IMR-90 (cell line): ENCODE measurements at regions not wholly inside any gene's neighbourhood (a gene's known extent, or its start where the extent isn't known, plus 50 kb on each side); places are given as distances from the start of the nearest gene placed in this dataset.

ENCODE experiments used
- ATAC-seq: fragments of 200-7000 bp; cut with Tn5 transposase; 2 replicates; pipeline ENCODE4 v1.9.1; 2020; ENCODE audit warnings: low read depth, mild to moderate bottlenecking, moderate library complexity
- BruUV-seq: library from RNA; stranded (reverse); fragments of 400-500 nt; replicated peaks from 2 replicates; lab custom pipeline; 2021; lab: Mats Ljungman, UMichigan
- CTCF ChIA-PET: fragments of 300-600 bp; formaldehyde crosslinking; extraction: SDS; loops from one replicate; lab custom pipeline; 2021; ENCODE audit warnings: antibody characterized with exemption; lab: Yijun Ruan, JAX
- POLR2A ChIA-PET: fragments of 300-600 bp; sonication (Branson Sonifier 250); formaldehyde crosslinking; loops from one replicate; lab custom pipeline; 2022; ENCODE audit warnings: antibody characterized with exemption; ENCODE audit not compliant: unreplicated experiment; lab: Charles Lee
- DNase-seq: peaks from one replicate; pipeline ENCODE4 v3.0.0; 2013
- H2AFZ ChIP-seq: replicated peaks from 2 replicates; pipeline ENCODE3; 2013; ENCODE audit warnings: low read length, mild to moderate bottlenecking; ENCODE audit not compliant: poor library complexity
- H2AK5ac ChIP-seq: 2 replicates; pipeline ENCODE4 v1.6.1; 2013; ENCODE audit warnings: low read depth, low read length, inconsistent platforms
- H2AK9ac ChIP-seq: replicated peaks from 2 replicates; pipeline ENCODE3; 2013; ENCODE audit warnings: mild to moderate bottlenecking, low read depth, low read length, moderate library complexity; ENCODE audit not compliant: poor library complexity
- H2BK120ac ChIP-seq: 2 replicates; pipeline ENCODE4 v1.6.1; 2013; ENCODE audit warnings: low read depth, low read length, inconsistent platforms
- H2BK15ac ChIP-seq: 3 replicates; pipeline ENCODE4 v1.6.1; 2013; ENCODE audit warnings: low read depth, low read length, inconsistent platforms
- H2BK20ac ChIP-seq: 2 replicates; pipeline ENCODE4 v1.6.1; 2013; ENCODE audit warnings: low read depth, mild to moderate bottlenecking, inconsistent platforms, low read length, moderate library complexity
- H2BK5ac ChIP-seq: 2 replicates; pipeline ENCODE4 v1.6.1; 2013; ENCODE audit warnings: mild to moderate bottlenecking, low read depth, low read length, inconsistent platforms; ENCODE audit not compliant: poor library complexity, severe bottlenecking
- H3K14ac ChIP-seq: replicated peaks from 2 replicates; pipeline ENCODE4 v1.6.1; 2013; ENCODE audit warnings: low read depth, low read length, inconsistent platforms
- H3K18ac ChIP-seq: 2 replicates; pipeline ENCODE4 v1.6.1; 2013; ENCODE audit warnings: low read depth, low read length, control low read depth
- H3K23ac ChIP-seq: 2 replicates; pipeline ENCODE4 v1.6.1; 2013; ENCODE audit warnings: low read depth, low read length, inconsistent platforms
- H3K27ac ChIP-seq: 2 replicates; pipeline ENCODE4 v1.5.1; 2013; ENCODE audit warnings: mild to moderate bottlenecking, control low read depth, low read length; ENCODE audit not compliant: insufficient read depth
- H3K27me3 ChIP-seq: 2 replicates; pipeline ENCODE4 v1.6.1; 2013; ENCODE audit warnings: low read length; ENCODE audit not compliant: control insufficient read depth, insufficient read depth
- H3K36me3 ChIP-seq: 2 replicates; pipeline ENCODE4 v1.6.1; 2013; ENCODE audit warnings: low read length, mixed read lengths; ENCODE audit not compliant: control insufficient read depth, insufficient read depth
- H3K4ac ChIP-seq: 2 replicates; pipeline ENCODE4 v1.6.1; 2013; ENCODE audit warnings: low read depth, low read length, inconsistent platforms
- H3K4me1 ChIP-seq: 2 replicates; pipeline ENCODE4 v1.6.1; 2013; ENCODE audit warnings: low read length, mixed read lengths; ENCODE audit not compliant: control insufficient read depth, insufficient read depth
- H3K4me2 ChIP-seq: 2 replicates; pipeline ENCODE4 v1.6.1; 2013; ENCODE audit warnings: low read depth, mild to moderate bottlenecking, control low read depth, low read length, moderate library complexity
- H3K4me3 ChIP-seq: 2 replicates; pipeline ENCODE4 v1.5.1; 2013; ENCODE audit warnings: low read depth, mild to moderate bottlenecking, control low read depth, low read length, moderate library complexity; ENCODE audit not compliant: insufficient read depth
- H3K56ac ChIP-seq: 2 replicates; pipeline ENCODE4 v1.6.1; 2013; ENCODE audit warnings: low read length, inconsistent platforms; ENCODE audit not compliant: insufficient read depth; ENCODE audit errors: extremely low read depth
- H3K79me1 ChIP-seq, 2 experiments: 2 replicates each; pipeline ENCODE4 v1.6.1; 2013; ENCODE audit warnings: low read length in 2 of 2, inconsistent platforms in 1 of 2, low read depth in 1 of 2
- H3K9ac ChIP-seq: 2 replicates; pipeline ENCODE4 v1.6.1; 2013; ENCODE audit warnings: low read depth, low read length, control low read depth
- H3K9me1 ChIP-seq: 2 replicates; pipeline ENCODE4 v1.6.1; 2013; ENCODE audit warnings: low read length, inconsistent platforms; ENCODE audit not compliant: insufficient read depth
- H3K9me3 ChIP-seq: 2 replicates; pipeline ENCODE4 v1.6.1; 2013; ENCODE audit warnings: low read length; ENCODE audit not compliant: control insufficient read depth, insufficient read depth
- H4K20me1 ChIP-seq: 2 replicates; pipeline ENCODE4 v1.6.1; 2013; ENCODE audit warnings: low read length, inconsistent platforms; ENCODE audit not compliant: insufficient read depth
- H4K5ac ChIP-seq: 2 replicates; pipeline ENCODE4 v1.6.1; 2013; ENCODE audit warnings: mild to moderate bottlenecking, low read depth, low read length, control low read depth
- H4K8ac ChIP-seq, 2 experiments: 2 replicates each; pipeline ENCODE4 v1.6.1; 2013; ENCODE audit warnings: low read depth in 2 of 2, low read length in 2 of 2, control low read depth in 1 of 2, inconsistent platforms in 1 of 2
- H4K91ac ChIP-seq: 2 replicates; pipeline ENCODE4 v1.6.1; 2013; ENCODE audit warnings: low read depth, low read length, inconsistent platforms; ENCODE audit not compliant: insufficient read depth
- BHLHE40 ChIP-seq: fragments of 150-350 bp; IDR thresholded peaks from 2 replicates; pipeline ENCODE4 v1.6.1; 2016; ENCODE audit warnings: mild to moderate bottlenecking, low read depth, low read length
- CEBPB ChIP-seq: IDR thresholded peaks from 2 replicates; pipeline ENCODE4 v1.6.1; 2012; ENCODE audit warnings: low read depth, low read length, improper control_type of control experiment
- CHD1 ChIP-seq: IDR thresholded peaks from 2 replicates; pipeline ENCODE4 v1.6.1; 2012; ENCODE audit warnings: low read depth, low read length, improper control_type of control experiment
- FOS ChIP-seq: fragments of 150-350 bp; IDR thresholded peaks from 2 replicates; pipeline ENCODE4 v1.6.1; 2016; ENCODE audit warnings: low read depth, low read length
- MAFK ChIP-seq: IDR thresholded peaks from 2 replicates; pipeline ENCODE4 v1.6.1; 2012; ENCODE audit warnings: low read depth, low read length, improper control_type of control experiment
- MAZ ChIP-seq: IDR thresholded peaks from 2 replicates; pipeline ENCODE4 v1.6.1; 2012; ENCODE audit warnings: low read depth, mild to moderate bottlenecking, low read length, improper control_type of control experiment, moderate library complexity, borderline replicate concordance
- MXI1 ChIP-seq: IDR thresholded peaks from 2 replicates; pipeline ENCODE4 v1.6.1; 2012; ENCODE audit warnings: low read depth, mild to moderate bottlenecking, low read length, moderate library complexity, borderline replicate concordance
- NFE2L2 ChIP-seq: fragments of 150-350 bp; IDR thresholded peaks from 2 replicates; pipeline ENCODE4 v1.6.1; 2016; ENCODE audit warnings: low read depth, mild to moderate bottlenecking, low read length
- POLR2A ChIP-seq: IDR thresholded peaks from 2 replicates; pipeline ENCODE4 v1.6.1; 2012; ENCODE audit warnings: mild to moderate bottlenecking, low read depth, low read length
- RAD21 ChIP-seq: IDR thresholded peaks from 2 replicates; pipeline ENCODE4 v1.6.1; 2012; ENCODE audit warnings: low read length, improper control_type of control experiment
- RCOR1 ChIP-seq: IDR thresholded peaks from 2 replicates; pipeline ENCODE4 v1.6.1; 2012; ENCODE audit warnings: mild to moderate bottlenecking, low read length, improper control_type of control experiment; ENCODE audit not compliant: insufficient replicate concordance
- RFX5 ChIP-seq: IDR thresholded peaks from 2 replicates; pipeline ENCODE4 v1.8.0; 2012; ENCODE audit warnings: low read depth, mild to moderate bottlenecking, low read length, moderate library complexity
- SMC3 ChIP-seq: fragments of 150-350 bp; IDR thresholded peaks from 2 replicates; pipeline ENCODE4 v1.6.1; 2016; ENCODE audit warnings: low read depth, mild to moderate bottlenecking, antibody characterized with exemption, low read length, moderate library complexity
- USF2 ChIP-seq: fragments of 150-350 bp; IDR thresholded peaks from 2 replicates; pipeline ENCODE4 v1.6.1; 2017; ENCODE audit warnings: mild to moderate bottlenecking, antibody characterized with exemption, low read length, low read depth
- WGBS, 2 experiments: methylation state at CpG; one replicate each; pipeline versions ENCODE4 v1.1.5 to v1.1.7; 2013; ENCODE audit warnings: missing lambda C conversion rate in 2 of 2; ENCODE audit not compliant: insufficient read length in 1 of 2; ENCODE audit errors: extremely low coverage in 2 of 2; 5-methylcytosine and 5-hydroxymethylcytosine counted together
- dilution Hi-C: fragments of 300-500 bp; cut with HindIII; formaldehyde crosslinking; loops from one replicate; pipeline ENCODE4 v1.14.3; 2018; ENCODE audit warnings: low sequenced_read_pairs; ENCODE audit not compliant: unreplicated experiment
- in situ Hi-C: fragments of 300-500 bp; cut with MboI; formaldehyde crosslinking; loops from 3 replicates; pipeline ENCODE4 v1.14.3; 2019; ENCODE audit warnings: low sequenced_read_pairs, inconsistent platforms, mixed read lengths
- intact Hi-C: fragments of 100-400 bp; cut with micrococcal nuclease; formaldehyde crosslinking; loops from 2 replicates; pipeline ENCODE4 v1.10.0; 2022
- TF ChIP-seq, protein P1 (sequence below): conservative IDR thresholded peaks from 2 replicates; pipeline ENCODE4 v1.5.1; 2012; ENCODE audit warnings: mild to moderate bottlenecking, low read depth, low read length, improper control_type of control experiment
- TF ChIP-seq, protein P2 (sequence below): fragments of 150-350 bp; IDR thresholded peaks from 2 replicates; pipeline ENCODE4 v1.6.1; 2016; ENCODE audit warnings: low read depth, mild to moderate bottlenecking, low read length, moderate library complexity, borderline replicate concordance

- Histone ChIP-seq H4K20me1 (no peaks in the 10 kb centered on the region), H3K4ac (no peak overlapping the region), H3K9me3 (peaks cover 11% of the 10 kb centered on the region), H3K27me3 (no peaks in the 10 kb centered on the region), H3K23ac (no peak overlapping the region), H4K5ac (no peak overlapping the region), H3K9ac (no peak overlapping the region), H3K18ac (no peak overlapping the region), H3K4me2 (no peak overlapping the region), H4K8ac (no peak overlapping the region), H4K91ac (no peak overlapping the region), H3K36me3 (no peaks in the 10 kb centered on the region), H3K14ac (no peak overlapping the region), H3K56ac (no peak overlapping the region), H2BK120ac (no peak overlapping the region), H2BK15ac (no peak overlapping the region), H2AK5ac (no peak overlapping the region), H3K9me1 (no peaks in the 10 kb centered on the region), H2BK20ac (no peak overlapping the region), H3K79me1 (no peaks in the 10 kb centered on the region), H2BK5ac (no peak overlapping the region), H3K27ac (no peak overlapping the region), H3K4me3 (no peak overlapping the region), H2AFZ (no peak overlapping the region), H2AK9ac (no peak overlapping the region), H3K4me1 (no peaks in the 10 kb centered on the region)
- intact Hi-C loops: no loop called here
- no peak for DNase-seq
- ChIA-PET CTCF (no interaction called here), POLR2A (no interaction called here)
- in situ Hi-C loops: no loop called here
- dilution Hi-C loops: no loop called here
- 77% methylated on average over 3 of the region's 4 CpGs; no CpG with 5 or more reads in 1 of the 2 experiments for WGBS, 2 experiments
- BruUV-seq: no TSS peak
- TF ChIP-seq MXI1: no peak
- TF ChIP-seq SMC3: no peak
- TF ChIP-seq MAZ: no peak
- TF ChIP-seq, protein P1, sequence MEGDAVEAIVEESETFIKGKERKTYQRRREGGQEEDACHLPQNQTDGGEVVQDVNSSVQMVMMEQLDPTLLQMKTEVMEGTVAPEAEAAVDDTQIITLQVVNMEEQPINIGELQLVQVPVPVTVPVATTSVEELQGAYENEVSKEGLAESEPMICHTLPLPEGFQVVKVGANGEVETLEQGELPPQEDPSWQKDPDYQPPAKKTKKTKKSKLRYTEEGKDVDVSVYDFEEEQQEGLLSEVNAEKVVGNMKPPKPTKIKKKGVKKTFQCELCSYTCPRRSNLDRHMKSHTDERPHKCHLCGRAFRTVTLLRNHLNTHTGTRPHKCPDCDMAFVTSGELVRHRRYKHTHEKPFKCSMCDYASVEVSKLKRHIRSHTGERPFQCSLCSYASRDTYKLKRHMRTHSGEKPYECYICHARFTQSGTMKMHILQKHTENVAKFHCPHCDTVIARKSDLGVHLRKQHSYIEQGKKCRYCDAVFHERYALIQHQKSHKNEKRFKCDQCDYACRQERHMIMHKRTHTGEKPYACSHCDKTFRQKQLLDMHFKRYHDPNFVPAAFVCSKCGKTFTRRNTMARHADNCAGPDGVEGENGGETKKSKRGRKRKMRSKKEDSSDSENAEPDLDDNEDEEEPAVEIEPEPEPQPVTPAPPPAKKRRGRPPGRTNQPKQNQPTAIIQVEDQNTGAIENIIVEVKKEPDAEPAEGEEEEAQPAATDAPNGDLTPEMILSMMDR: no peak
- no peak for TF ChIP-seq RCOR1
- TF ChIP-seq FOS: no peak
- no peak for TF ChIP-seq BHLHE40
- TF ChIP-seq CHD1: no peak
- TF ChIP-seq, protein P2, sequence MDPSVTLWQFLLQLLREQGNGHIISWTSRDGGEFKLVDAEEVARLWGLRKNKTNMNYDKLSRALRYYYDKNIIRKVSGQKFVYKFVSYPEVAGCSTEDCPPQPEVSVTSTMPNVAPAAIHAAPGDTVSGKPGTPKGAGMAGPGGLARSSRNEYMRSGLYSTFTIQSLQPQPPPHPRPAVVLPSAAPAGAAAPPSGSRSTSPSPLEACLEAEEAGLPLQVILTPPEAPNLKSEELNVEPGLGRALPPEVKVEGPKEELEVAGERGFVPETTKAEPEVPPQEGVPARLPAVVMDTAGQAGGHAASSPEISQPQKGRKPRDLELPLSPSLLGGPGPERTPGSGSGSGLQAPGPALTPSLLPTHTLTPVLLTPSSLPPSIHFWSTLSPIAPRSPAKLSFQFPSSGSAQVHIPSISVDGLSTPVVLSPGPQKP: no peak
- no peak for TF ChIP-seq RAD21
- TF ChIP-seq USF2: no peak
- TF ChIP-seq POLR2A: no peak
- TF ChIP-seq NFE2L2: no peak
- no peak for TF ChIP-seq RFX5
- TF ChIP-seq CEBPB: no peak
- TF ChIP-seq MAFK: no peak
- no peak for ATAC-seq
Measured at GRCh38 chr21:20030390-20030789, 967.8 kb upstream of the NCAM2 start.
